GM21367 (cell line): ENCODE measurements at regions not wholly inside any gene's neighbourhood (a gene's known extent, or its start where the extent isn't known, plus 50 kb on each side); places are given as distances from the start of the nearest gene placed in this dataset.
"Not testable (repeated sequence)": the region's sequence is repeated elsewhere in the genome, so short reads cannot be mapped to it uniquely, and the experiment has no call there.

Experiments
- ATAC-seq: cut with Tn5 transposase; IDR thresholded peaks from one replicate; pipeline ENCODE4 v1.9.1; 2021; ENCODE audit not compliant: unreplicated experiment

DNA sequence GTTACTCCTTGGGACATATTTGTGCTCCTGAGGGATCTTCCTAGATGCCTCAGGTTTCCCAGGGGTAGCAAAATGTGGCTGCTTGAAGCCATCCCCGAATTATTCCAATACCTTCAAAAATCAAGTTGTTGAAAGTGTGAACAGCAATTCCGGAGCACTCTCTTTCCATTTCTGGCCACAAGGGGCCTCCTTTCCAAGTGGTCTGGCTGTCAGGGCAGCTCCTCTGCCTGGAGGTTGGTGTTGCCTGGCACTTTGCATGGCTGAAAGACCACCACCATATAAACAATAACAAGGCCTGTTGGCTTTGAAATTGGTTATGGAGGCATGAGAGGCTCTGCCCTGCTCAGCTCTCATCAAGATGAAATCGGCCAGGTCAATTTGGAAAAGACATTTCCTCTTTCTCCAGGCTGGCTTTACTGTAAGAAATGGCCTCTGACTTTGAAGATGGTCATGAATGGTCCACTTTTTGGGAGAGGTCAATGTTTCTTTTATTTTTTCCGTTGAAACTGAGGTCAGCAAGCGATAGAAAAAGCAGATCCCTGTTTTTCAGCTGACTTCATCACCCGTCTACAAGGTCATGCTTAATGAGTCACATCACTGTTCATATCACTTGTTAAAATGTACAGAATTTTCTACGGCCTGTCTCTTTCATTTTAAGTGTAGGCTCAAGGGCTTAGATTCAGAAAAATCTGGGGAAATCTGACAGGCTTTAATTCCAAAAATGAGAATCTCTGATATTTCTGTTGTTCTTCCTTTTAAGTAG lies 481.1 kb upstream of the ZNF608 start:
- no peak for ATAC-seq

DNA sequence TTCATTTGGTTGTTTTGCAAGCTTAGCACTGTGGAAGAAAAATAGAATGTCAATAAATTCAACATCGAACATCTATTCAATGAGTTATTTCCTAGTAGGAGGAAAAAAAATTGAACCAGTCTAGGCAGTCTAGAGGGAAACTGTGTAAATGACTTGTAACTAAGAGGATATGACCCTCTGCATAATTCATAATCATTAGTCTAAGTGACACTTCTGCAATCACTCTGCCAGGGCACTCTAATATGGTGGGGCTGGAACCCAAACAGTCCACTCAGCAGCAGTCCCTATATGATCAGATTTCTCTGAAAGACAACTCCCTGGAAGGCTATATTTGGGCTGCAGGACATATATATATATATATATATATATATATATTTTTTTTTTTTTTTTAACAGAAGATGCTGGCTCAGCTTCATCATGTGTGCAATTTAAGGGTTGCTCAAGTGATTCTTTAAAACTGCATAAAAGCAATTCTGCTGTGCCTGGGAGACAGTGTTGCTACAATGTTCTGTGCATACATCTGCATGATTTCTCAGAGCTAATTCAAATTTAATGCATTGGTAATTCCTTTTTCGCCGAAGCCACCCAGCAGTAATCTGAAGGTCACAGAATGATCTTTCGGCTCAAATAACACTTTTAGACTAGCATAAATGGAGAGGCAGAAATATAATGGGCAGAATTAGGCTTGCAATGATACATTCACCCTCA lies 482.1 kb upstream of the ZNF608 start:
- ATAC-seq, result no peak

DNA sequence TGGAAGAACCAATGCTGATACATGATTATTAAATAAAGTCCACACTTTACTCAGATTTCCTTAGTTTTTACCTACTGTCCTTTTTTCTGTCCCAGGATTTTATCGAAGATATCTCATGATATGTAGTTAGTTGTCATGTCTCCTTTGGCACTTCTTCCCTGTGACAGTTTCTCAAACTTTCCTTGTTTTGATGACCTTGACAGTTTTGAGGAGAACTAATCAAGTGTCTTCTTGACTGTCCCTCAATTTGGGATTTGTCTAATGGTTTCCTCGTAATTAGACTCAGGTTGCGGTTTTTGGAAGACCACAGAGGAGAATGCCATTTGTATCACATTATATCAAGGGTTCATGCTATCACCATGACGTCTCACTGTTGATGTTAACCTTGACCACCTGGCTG lies 483.1 kb upstream of the ZNF608 start:
- ATAC-seq, result no peak

DNA sequence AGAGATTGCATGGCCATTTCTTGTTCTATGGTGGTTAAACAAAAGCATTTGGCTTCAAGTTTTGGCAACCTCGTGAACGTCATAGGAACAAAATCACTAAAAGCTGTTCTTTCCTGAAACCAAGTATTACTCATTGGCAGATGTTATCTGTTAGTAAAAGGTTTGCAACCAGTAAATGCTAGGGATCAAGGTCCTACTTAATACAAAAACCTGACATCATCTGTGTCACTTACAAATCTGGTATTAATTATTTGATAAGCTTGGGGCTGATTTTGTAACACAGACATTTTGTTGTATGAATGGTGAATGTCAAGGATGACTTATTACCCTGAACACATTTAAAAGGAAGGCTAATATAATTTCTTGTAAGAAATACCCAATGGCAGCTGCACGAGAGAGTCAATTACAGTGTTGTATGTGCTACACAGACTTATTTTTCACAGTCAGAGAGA lies 486.4 kb upstream of the ZNF608 start:
- no peak for ATAC-seq

DNA sequence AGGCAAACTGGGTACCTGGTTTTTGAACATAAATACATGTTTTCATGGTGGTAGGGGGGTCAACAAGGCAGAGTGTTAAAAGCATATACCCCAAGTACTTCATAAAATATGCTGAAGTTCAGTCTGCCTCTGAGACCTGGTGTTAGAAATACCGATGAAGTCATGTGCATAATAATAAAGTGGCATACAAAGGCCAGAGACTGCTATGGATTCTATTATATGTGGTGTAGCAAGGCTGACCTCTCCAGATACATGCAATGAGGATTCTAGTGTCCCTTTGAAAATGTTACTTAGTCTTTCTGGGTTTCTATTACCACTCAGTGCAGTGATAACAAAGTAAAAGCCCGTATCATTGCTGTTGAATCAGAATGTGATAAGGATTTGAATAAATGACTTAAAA lies 487.5 kb upstream of the ZNF608 start:
- no peak for ATAC-seq

DNA sequence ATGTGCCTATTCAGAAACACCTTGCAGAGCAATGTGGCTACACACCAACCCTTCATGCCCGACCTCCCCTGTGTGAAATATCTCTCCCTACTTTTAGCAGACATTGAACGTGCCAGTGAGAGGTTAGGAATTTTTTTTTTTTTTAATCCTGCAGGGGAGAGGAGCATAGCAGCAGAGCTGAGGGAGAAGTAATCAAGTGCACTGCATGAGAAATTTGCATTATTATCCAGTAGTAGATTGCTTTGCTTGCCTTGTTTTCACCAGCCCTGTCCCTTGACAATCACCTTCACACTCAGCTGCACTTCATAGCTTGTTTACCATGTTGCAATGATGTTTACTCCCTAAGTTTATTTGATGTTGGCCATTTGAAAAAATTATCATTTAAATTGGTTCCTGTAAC lies 489.6 kb upstream of the ZNF608 start:
- no peak for ATAC-seq

DNA sequence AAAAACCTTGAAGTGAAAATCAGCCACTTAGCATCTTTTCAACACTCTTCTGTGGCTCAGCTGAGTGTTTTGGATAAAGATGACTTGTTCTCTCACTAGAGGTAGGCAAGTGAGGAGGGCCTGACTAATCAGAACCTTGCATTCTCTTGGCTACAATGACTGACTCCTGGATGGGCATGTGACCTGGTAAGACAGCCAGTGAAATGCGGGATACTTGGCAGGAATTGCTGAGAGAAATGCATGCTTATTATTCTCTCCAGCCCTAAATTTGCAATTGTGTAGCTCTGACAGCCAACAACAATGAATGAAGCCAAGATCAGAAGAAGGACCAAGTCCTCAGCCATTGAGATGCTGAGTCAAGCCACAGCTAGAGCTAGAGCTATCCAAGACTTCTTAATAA lies 490.5 kb upstream of the ZNF608 start:
- no peak for ATAC-seq

DNA sequence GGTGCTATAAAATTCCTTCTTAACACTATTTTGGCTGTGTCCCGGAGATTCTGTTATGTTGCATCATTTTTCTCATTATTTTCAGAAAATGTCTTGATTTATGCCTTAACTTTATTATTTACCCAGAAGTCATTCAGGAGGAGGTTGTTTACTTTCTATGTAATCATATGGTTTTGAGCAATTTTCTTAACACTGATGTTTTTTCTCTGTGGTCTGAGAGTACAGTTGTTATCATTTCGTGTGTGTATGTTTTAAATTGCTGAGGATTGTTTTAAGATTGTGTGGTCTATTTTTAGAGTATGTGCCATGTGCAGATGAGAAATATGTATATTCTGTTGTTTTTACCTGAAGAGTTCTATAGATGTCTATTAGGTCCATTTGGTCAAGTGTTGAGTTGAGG lies 498.1 kb upstream of the ZNF608 start:
- ATAC-seq, result no peak

DNA sequence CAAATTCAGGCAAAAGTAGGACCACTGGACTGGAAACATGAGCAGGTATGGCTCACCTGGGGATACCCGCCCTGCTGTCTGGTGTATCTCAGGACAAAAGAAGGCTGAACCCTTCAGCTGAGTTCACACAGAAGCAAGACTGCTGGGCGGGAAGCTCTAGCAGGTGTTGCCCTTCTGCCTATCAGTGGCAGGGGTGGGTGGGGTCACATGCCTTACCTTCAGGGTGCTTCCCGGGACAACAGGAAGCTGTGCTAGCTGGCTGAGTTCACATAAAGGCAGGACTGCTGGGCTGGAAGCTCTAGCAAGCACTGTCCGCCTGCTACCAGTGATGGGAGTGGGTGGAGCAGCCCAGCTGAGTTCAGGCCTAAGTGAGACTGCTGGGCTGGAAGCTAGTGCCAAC lies 498.8 kb upstream of the ZNF608 start:
- ATAC-seq, result no peak

DNA sequence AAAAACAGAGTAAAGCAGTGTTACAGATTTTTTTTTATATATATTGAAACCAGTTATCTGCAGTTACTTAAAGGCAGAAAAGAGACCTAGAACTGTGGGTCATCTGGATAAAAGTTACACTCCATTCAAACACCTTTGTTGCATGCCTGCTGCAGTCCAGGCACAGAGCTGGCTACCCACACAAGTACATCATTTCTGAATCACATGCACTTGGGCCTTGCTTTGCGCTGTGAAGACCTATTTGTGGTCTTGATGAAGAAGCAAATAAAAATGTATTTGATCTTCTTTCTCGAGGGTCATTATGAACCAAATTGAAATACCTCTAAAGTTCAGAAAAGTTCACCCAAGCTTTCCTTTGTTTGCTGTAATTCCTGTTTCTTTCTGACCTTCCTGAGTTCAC lies 503.0 kb upstream of the ZNF608 start:
- no peak for ATAC-seq

DNA sequence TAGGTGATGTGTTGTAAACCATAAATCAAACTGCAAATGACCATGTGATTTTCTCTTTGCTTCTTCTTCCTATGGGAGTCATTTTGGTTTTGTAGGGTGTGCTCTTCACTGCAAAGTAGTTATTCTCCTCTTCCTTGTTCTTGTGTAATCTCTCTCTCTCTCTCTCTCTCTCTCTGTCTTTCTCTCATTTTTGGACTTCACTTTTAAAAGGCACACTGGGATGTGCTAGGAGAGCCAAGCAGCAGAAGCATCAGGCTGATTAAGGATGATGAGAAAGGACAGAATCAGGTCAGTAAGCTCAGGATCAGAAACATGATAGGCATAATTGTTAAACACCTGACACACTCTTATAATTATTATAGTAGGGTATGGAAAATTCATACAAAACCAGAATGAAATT lies 505.3 kb upstream of the ZNF608 start:
- no peak for ATAC-seq

DNA sequence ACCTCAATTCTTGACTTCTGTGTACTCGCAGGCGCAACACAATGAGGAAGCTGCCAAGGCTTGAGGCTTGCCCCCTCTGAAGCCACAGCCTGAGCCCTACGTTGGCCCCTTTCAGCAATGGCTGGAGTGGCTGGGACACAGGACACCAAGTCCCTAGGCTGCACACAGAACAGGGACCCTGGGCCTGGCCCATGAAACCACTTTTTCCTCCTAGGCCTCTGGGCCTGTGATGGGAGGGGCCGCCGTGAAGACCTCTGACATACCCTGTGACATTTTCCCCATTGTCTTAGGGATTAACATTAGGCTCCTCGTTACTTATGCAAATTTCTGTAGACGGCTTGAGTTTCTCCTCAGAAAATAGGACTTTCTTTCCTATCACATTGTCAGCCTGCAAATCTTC lies 507.2 kb upstream of the ZNF608 start:
- not testable (repeated sequence) for ATAC-seq

DNA sequence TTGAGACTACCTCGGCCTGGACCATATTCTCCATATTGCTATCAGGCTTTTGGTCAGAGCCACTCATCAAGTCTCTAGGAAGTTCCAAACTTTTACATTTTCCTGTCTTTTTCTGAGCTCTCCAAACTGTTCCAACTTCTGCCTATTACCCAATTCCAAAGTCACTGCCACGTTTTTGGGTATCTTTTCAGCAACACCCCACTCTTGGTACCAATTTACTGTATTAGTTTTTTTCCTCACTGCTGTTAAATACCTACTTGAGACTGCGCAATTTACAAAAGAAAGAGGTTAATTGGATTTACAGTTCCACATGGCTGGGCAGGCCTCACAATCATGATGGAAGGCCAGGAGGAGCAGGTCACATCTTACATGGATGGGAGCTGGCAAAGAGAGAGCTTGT lies 507.8 kb upstream of the ZNF608 start:
- ATAC-seq, result no peak

DNA sequence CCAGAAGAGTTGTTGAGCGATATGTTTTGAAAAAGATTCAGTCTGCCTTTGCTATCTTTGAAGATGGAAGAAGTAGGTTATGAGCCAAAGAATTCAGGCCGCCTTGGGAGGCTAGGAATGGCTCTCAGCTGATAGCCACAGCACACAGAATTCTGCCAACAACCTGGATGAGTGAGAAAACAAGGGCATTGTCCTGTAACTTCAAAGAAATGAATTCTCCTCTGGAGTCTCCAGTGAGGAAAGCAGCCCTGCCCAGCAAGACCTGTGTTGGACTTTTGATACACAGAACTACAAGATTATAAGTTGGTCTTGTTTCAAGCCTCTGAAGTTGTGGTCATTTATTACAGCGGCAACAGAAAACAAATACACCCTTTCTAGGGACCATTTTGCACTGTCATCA lies 509.9 kb upstream of the ZNF608 start:
- ATAC-seq, result no peak

DNA sequence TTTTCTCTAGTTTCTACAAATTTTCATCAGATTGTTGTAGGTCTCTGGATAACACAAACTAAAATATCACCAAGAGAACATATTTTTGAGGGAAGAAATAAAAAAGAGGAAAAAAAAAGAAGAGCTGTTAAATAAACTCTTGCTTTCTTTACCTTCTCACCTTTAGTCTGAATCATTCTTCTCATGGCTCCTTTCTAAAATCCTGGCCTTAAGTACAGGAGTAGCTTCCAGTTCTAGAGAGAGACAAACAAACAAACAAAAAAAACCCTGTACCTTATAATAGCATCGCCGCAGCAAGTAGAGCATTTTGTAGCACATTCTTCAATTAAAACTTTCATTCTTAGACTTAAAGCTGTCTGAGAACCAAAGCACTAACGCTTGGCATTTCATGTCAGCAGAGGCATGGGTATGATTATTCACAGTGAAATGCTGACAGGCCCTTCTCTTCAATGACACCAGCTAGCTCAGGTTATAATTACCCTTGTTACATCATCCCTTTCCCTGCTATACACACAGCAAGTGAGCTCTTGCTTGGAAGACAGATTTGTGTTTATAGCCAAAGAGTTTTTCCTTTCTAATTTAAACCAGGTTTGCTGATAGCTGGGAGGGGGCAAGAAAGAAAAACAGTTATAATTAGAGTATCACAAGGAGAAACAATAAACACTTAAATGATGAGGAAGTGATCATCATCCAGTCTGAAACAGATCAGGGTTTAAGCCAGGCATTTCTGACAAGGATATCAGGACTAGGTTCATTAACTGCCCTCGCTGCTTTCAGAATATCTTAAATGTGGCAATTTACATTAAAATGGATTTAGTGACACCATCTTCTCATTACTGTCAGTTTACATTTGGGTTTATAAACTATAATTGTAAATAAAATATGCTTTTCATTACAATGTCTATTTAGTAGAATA lies 510.9 kb upstream of the ZNF608 start:
- ATAC-seq, result no peak

DNA sequence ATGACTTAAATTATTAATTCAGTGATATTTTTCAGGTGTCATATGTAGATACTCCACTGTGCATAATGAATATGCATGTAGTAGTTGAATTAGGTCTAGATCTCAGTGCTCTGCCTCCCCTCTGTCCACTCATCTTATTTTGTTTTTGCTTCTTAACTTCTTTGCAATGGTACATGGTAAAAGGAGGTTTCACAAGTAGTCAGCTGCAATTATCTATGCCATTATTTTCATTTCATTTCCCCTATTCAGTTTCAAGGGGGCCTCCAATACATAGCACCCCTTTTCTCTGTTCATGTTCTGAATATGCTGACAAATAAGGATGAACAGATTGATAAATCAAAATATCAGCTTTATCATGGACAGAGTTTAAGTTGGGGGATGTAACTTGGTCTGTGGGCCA lies 511.6 kb upstream of the ZNF608 start:
- no peak for ATAC-seq

DNA sequence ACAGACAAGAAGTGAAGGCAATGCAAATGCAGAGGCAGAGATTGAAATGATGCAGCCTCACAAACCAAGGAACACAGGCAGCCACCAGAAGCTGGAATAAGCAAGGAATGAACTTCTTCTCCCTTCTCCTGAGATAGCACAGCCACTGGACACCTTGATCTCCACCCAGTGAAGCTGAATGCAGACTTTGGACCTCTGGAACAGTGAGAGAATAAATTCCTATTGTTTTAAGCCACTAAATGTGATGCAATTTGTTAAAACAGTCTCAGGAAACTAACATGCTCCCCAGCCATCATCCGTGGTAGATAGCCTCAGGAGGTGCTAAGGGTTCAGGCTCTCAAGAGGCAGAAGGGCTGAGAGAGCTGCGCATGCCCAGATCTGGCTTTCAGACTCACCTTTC lies 512.2 kb upstream of the ZNF608 start:
- no peak for ATAC-seq

DNA sequence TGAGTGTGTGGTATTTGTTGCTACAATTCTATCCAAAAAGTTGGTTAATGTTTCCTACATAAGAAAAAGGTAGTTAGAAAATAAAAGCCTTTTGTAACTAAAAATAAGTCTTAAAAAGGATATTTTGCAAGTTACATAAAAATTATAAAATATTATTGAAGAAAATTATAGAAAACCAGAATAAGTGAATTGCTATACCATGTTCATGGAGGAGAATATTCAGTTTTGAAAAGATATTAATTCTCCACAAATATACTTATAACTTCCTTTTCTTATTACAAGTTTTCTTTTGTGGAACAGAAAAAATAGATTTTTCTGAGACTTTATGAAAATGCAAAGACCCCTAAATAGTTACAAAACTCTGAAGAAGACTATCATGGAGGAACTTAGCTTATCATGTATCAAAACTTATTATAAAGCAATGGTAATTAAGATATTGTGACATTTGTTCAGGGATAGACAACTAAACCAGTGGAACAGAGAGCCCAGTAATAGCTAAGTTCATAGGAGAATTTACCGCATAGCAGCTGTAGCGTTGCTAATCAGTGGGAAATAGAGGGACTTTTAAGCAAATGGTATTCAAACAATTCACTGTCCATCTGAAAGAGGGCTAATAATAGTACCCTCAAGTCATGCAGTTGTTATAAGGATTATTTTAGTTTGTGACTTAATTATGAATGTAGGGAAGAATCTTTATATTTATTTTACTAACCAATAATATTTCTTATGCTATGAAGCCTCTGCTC lies 515.2 kb upstream of the ZNF608 start:
- ATAC-seq, result no peak

DNA sequence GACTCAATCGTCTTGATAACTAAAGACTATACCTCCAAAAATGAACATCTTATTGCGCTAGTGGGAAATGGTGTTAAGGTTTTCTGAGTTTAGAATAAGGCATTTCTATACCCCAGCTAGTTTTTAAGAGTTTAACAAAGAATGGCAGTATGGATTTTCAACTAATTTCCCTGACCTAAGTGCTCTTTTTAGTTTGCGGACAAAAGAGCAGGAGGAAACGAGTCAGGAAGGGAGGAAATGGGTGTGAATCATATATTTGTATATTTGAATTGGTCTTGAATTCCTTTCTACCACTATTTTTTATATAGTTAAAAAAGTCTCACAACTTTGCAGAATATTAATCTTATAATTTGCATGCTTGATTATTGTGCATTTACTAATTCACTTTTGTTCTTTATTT lies 516.3 kb upstream of the ZNF608 start:
- ATAC-seq, result no peak

DNA sequence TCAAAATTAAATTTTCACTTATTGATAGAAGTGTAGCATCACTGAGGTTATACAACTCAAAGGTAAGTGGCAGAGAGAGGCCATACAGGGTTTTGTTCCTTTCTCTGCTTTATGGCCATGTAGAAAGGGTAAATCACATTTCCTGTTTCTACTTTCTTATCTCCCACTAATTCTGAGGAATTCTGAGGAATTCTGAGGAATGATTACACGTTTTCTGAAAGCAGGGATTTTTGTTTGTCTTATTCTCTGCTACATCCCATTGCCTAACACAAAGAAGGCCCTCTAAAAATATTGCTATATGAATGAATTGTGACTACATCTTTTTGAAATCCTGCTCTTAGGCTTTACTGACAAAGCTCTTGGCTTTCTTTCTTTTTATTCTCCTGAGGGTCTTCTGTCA lies 516.9 kb upstream of the ZNF608 start:
- ATAC-seq, result no peak

DNA sequence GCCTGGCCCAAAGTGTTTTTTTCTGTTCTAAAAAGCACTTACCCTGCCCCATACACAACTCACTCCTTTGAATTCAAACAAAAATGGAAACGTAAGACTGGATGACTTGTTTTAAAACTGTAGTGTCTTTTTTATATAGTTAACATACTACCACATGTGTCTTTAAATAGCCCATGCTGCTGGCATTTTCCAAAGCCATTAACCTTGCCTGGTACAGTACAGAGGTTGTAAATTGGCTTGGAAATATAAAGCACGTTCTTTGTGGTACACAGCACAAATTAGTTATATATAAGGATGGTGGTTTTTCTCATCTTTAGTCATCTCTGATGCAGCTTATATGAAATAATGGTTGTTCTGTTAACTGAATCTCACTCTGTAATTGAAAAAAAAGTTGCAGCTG lies 519.7 kb upstream of the ZNF608 start:
- no peak for ATAC-seq
